Activated naive CD4-positive, alpha-beta T cell treated with anti-CD3 and anti-CD28 coated beads, Interleukin-2, amount 50 U/mL, for 24 hours (primary cell): ENCODE measurements at regions not wholly inside any gene's neighbourhood (a gene's known extent, or its start where the extent isn't known, plus 50 kb on each side); places are given as distances from the start of the nearest gene placed in this dataset.
"Not testable (repeated sequence)": the region's sequence is repeated elsewhere in the genome, so short reads cannot be mapped to it uniquely, and the experiment has no call there.

Experiments
- H3K27ac Mint-ChIP-seq: one replicate; pipeline ENCODE4 v1.8.0; 2021; ENCODE audit warnings: mild to moderate bottlenecking, mixed read lengths
- H3K27me3 Mint-ChIP-seq: one replicate; pipeline ENCODE4 v1.8.0; 2021; ENCODE audit warnings: mixed read lengths
- H3K36me3 Mint-ChIP-seq: one replicate; pipeline ENCODE4 v1.8.0; 2021; ENCODE audit warnings: mixed read lengths
- H3K4me1 Mint-ChIP-seq: one replicate; pipeline ENCODE4 v1.8.0; 2021; ENCODE audit warnings: mixed read lengths
- H3K4me3 Mint-ChIP-seq: one replicate; pipeline ENCODE4 v1.8.0; 2021; ENCODE audit warnings: mild to moderate bottlenecking, mixed read lengths
- H3K9me3 Mint-ChIP-seq: one replicate; pipeline ENCODE4 v1.8.0; 2021; ENCODE audit warnings: mixed read lengths

DNA sequence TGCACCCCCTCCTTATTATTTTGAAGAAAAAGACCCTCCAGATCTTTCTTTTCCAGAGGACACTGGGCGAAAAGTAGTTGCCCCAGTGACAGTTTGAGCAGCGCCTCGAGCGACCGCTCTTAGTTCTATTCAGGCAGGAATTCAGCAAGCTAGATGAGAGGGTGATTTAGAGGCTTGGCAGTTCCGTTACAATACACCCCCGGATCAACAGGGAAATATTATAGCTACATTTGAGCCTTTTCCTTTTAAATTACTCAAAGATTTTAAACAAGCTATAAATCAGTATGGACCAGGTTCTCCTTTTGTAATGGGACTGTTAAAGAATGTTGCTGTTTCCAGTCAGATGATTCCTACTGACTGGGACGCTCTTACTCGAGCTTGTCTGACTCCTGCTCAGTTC lies 99.2 kb upstream of the EIF5 start:
- H3K9me3 Mint-ChIP-seq: peaks cover 12% of the 10 kb centered on the region
- not testable (repeated sequence) for H3K4me3 Mint-ChIP-seq, H3K27me3 Mint-ChIP-seq, H3K27ac Mint-ChIP-seq, H3K4me1 Mint-ChIP-seq, H3K36me3 Mint-ChIP-seq

DNA sequence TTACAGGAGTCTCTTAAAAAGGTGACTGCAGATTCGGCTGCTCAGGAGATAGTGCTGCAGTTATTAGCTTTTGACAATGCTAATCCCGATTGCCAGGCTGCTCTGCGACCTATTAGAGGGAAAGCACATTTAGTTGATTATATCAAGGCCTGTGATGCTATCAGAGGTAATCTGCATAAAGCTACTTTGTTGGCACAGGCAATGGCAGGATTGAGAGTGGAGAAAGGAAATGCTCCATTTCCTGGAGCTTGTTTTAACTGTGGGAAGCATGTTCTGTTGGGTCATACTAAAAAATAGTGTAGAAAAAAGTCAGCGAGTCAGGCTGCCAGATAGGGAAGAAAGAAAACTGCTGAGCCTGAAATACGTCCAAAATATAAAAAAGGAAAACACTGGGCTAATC lies 98.5 kb upstream of the EIF5 start:
- H3K9me3 Mint-ChIP-seq: peaks cover 12% of the 10 kb centered on the region
- H3K4me1 Mint-ChIP-seq, H3K27me3 Mint-ChIP-seq, H3K4me3 Mint-ChIP-seq, H3K36me3 Mint-ChIP-seq, H3K27ac Mint-ChIP-seq: not testable (repeated sequence)

DNA sequence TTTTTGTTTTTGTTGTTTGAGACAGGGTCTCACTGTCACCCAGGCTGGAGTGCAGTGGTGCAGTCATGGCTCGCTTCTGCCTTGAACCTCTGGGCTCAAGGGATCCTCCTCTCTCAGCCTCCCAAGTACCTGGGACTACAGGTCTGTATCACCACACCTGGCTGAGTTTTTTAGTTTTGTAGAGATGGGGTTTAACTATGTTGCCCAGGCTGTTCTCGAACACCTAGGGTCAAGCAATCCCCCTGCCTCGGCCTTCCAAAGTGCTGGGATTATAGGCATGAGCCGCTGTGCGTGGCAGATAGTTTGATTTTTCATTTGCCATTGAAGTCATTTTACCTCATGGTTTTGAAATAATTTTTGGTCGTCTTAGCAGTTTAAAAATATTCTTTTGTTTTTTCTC lies 94.3 kb upstream of the EIF5 start:
- Mint-ChIP-seq H3K27me3 (peaks cover 24% of the 10 kb centered on the region), H3K36me3 (no peaks in the 10 kb centered on the region), H3K4me3 (no peak overlapping the region), H3K4me1 (no peaks in the 10 kb centered on the region), H3K27ac (no peak overlapping the region), H3K9me3 (peaks cover 12% of the 10 kb centered on the region)

DNA sequence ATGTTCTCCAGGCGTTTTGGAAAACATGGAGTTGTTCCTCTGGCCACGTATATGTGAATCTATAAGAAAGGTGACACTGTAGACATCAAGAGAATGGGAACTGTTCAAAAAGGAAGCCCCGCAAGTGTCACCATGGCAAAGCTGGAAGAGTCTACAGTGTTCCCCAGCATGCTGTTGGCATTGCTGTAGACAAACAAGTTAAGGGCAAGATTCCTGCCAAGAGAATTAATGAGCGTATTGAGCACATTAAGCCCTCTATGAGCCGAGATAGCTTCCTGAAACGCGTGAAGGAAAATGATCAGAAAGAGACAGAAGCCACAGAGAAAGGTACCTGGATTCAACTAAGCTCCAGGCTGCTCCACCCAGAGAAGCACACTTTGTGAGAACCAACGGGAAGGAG lies 92.5 kb upstream of the EIF5 start:
- H3K9me3 Mint-ChIP-seq: peaks cover 12% of the 10 kb centered on the region

DNA sequence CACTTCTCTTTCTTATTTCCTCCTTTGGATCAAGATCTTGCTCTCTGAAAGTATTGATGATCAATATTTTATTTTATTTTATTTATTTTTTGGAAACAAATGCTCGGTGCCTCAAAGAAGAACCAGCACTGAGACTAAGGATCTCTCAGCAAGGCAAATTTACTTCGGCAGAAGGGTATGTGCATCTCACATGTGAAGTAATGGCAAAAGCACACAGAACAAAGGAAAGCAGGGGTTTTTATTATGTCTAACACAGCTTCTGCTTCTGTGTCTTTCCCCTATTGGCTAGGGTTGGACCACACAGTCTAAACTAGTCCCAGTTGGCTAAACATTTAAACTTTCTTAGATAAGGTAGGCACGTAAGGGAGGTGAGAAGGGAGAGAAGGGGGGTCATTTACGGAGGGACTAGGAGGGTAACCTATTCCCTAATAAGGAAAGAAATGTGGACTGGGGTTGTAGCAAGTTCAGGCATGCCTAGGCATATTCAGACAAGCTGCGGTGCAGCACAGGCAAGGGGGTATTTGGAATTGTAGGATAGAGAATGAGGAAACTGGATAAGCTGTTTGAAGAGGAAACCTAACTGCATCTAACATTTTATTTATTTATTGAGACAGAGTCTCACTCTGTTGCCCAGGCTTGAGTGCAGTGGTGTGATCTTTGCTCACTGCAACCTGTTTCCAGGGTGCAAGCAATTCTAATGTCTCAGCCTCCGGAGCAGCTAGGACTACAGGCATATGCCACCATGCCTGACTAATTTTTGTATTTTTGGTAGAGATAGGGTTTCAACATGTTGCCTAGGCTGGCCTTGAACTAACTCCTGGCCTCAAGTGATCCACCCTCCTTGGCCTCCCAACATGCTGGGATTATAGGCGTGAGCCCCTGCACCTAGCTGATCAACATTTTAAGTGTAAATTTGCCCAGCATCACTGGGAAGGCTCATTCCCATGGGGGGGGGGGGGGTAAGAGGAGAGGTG lies 90.0 kb upstream of the EIF5 start:
- H3K4me1 Mint-ChIP-seq: no peaks in the 10 kb centered on the region
- H3K36me3 Mint-ChIP-seq: no peaks in the 10 kb centered on the region
- no peak overlapping the region for H3K27ac Mint-ChIP-seq
- H3K9me3 Mint-ChIP-seq: no peaks in the 10 kb centered on the region
- H3K4me3 Mint-ChIP-seq: no peak overlapping the region
- H3K27me3 Mint-ChIP-seq: peaks cover 23% of the 10 kb centered on the region

More for the DNA sequence above, 92.5 kb upstream of the EIF5 start:
- H3K4me1 Mint-ChIP-seq: no peaks in the 10 kb centered on the region
- no peaks in the 10 kb centered on the region for H3K36me3 Mint-ChIP-seq
- no peak overlapping the region for H3K27ac Mint-ChIP-seq
- H3K27me3 Mint-ChIP-seq: peaks cover 21% of the 10 kb centered on the region
- H3K4me3 Mint-ChIP-seq: no peak overlapping the region

DNA sequence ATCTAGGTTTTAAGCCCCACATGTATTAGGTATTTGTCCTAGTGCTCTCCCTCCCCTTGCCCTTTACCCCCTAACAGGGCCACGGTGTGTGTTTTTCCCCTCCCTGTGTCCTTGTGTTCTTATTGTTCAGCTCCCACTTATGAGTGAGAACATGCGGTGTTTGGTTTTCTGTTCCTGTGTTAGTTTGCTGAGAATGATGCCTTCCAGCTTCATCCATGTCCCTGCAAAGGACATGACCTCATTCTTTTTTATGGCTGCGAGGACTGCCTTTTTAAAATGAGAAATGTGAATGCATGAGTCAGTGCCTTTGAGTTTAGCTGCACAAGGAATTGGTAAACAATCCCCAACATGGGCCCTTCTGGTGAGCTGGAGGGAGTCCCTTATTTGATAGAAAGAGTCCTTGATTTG lies 88.4 kb upstream of the EIF5 start:
- H3K27ac Mint-ChIP-seq, H3K4me1 Mint-ChIP-seq, H3K36me3 Mint-ChIP-seq, H3K4me3 Mint-ChIP-seq, H3K9me3 Mint-ChIP-seq: not testable (repeated sequence)
- peaks cover 25% of the 10 kb centered on the region for H3K27me3 Mint-ChIP-seq

DNA sequence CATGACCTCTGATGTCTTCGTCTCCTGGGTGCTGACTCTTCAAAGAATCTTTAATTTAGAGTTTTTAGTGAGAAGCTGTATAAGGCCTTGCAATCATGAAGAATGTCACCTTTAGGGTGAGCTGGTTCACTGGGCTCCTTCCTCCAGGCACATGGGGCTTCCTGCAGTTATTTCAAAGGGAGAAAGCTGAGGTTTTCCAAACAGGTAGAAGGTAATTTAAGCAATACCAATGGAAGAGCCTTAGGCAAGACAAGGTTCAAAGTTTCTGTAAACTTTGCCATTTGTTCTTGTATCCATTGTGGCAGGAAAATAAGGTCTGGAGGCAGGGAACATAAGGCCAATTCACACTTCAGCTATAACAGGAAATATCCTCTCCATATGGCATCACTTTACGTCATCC lies 88.0 kb upstream of the EIF5 start:
- H3K27me3 Mint-ChIP-seq: peaks cover 24% of the 10 kb centered on the region

DNA sequence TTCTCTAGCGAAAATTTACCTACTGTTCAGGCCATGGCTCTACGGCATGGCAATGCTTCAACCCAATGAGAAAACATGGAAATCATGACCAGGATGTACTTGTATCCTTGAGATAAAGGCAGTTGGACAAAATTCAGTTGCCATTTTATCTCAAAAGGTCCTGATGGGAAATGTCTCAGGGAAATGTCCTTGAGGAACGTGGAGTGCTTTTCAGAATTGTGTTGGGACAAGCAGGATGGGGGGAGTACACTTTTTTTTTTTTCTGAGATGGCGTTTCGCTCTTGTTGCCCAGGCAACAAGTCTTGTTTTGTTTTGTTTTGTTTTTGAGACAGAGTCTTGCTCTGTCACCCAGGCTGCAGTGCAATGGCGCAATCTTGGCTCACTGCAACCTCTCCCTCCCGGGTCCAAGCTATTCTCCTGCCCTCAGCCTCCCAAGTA lies 86.8 kb upstream of the EIF5 start:
- Mint-ChIP-seq H3K27me3 (peaks cover 23% of the 10 kb centered on the region), H3K27ac (no peak overlapping the region), H3K36me3 (no peaks in the 10 kb centered on the region), H3K4me1 (no peaks in the 10 kb centered on the region), H3K4me3 (no peak overlapping the region), H3K9me3 (peaks cover 3% of the 10 kb centered on the region)

More for the DNA sequence above, 88.0 kb upstream of the EIF5 start:
- Mint-ChIP-seq H3K9me3 (no peaks in the 10 kb centered on the region), H3K27ac (no peak overlapping the region), H3K4me3 (no peak overlapping the region), H3K4me1 (no peaks in the 10 kb centered on the region), H3K36me3 (no peaks in the 10 kb centered on the region)

DNA sequence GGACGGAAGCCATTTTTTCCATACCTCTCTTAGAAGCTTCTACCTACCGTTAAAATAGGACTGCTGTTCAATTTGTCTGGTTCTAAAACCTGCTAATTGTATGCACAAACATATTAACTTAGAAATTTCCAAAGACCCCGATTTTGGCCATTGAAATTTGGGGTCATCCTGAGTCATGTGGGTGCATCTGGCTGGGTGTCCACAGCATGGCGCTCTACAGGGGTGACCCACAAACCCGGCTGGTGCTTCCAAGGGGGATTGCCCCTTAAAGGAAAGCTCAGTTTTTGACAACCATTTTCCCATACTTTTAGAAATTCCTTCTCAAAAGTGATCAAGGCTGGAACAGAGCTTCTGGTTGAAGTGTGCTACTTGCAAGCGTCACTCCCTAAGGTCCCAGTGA lies 83.9 kb upstream of the EIF5 start:
- H3K27ac Mint-ChIP-seq: no peak overlapping the region

DNA sequence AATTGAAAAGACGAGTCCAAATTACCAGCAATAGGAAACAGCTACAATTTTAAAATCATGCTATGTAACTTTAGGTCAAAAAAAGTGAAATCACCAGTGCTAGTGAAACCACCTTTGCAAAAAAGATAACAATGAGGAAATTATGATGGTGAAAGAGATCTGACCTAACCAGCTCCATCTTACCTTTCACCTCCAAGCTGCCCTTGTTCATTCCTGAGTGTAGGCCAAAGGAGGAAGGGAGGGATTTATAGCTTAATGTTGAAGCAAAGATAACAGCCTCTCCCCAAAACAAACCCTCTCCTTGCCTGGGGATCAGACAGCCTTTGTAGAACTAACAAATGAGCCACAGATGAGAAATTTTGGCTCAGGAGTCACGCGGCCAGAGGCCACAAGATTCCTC lies 83.2 kb upstream of the EIF5 start:
- no peak overlapping the region for H3K4me3 Mint-ChIP-seq

More for the DNA sequence above, 83.9 kb upstream of the EIF5 start:
- Mint-ChIP-seq H3K9me3 (peaks cover 5% of the 10 kb centered on the region), H3K4me3 (no peak overlapping the region), H3K27me3 (peaks cover 13% of the 10 kb centered on the region), H3K36me3 (no peaks in the 10 kb centered on the region), H3K4me1 (no peaks in the 10 kb centered on the region)

DNA sequence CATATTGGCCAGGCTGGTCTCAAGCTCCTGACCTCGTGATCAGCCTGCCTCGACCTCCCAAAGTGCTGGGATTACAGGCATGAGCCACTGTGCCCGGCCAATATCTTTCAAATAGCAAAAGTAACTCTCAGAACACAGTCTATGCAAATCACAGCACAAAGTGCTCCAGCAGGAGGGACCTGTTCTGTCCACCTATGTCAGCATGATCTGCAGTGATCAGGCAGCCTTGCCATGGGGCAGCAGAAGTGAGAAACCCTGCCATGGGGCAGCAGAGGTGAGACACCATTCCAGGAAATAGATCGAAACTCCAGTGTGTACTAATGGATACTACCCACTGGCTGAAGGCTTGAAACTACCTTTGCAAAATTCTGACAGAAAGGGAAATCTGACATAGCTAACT lies 78.5 kb upstream of the EIF5 start:
- peaks cover 9% of the 10 kb centered on the region for H3K27me3 Mint-ChIP-seq
- peaks cover 2% of the 10 kb centered on the region for H3K4me1 Mint-ChIP-seq
- peaks cover 5% of the 10 kb centered on the region for H3K9me3 Mint-ChIP-seq
- no peak overlapping the region for H3K27ac Mint-ChIP-seq
- no peaks in the 10 kb centered on the region for H3K36me3 Mint-ChIP-seq
- no peak overlapping the region for H3K4me3 Mint-ChIP-seq

More for the DNA sequence above, 83.2 kb upstream of the EIF5 start:
- Mint-ChIP-seq H3K4me1 (no peaks in the 10 kb centered on the region), H3K9me3 (peaks cover 5% of the 10 kb centered on the region), H3K27ac (no peak overlapping the region), H3K27me3 (peaks cover 11% of the 10 kb centered on the region), H3K36me3 (no peaks in the 10 kb centered on the region)

DNA sequence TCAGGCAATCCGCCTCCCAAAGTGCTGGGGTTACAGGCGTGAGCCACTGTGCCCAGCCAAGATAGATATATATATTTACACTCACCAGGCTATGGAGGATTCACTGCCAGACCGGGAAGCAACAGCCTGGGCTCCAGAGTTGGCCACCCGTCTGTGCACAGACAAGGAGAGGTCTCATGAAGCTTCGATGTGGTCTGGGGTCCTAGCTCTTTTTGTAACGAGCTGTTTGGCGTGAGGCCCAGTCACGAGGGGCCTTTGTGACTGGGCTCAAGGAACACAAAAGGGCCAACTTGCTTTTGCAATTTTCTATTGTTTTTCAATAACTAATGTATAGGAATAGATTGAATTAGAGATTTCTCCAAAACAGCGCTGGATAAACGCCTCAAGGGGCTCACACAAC lies 77.6 kb upstream of the EIF5 start:
- Mint-ChIP-seq H3K27ac (no peak overlapping the region), H3K4me1 (peaks cover 9% of the 10 kb centered on the region)

DNA sequence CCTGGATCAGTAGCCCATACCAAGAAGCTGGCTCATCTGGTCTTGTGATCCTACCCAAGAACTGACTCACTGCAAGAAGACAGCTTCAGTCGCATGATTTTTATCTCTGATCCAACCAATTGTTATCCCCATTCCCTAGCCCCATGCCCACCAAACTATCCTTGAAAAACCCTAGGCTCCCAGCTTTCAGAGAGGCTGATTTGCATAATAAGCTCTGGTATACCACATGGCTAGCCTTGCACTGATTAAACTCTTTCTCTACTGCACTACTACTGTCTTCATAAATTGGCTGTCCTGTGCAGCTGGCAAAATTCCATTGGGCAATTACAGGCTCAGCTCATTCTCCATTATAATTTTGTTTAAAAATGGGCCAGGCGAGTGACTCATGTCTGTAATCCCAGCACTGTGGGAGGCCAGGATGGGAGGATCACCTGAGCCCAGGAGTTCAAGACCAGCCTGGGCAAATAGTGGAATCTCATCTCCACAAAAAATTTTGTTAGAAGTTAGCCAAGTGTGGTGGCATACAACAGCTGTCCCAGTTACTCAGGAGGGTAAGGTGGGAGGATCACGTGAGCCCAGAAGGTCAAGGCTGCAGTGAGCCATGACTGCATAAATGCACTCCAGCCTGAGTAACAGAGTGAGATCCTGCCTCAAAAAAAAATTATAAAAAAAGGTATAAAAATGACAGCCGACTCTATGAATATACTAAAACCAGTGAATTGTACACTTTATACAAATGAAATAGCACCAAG lies 76.7 kb upstream of the EIF5 start:
- Mint-ChIP-seq H3K27ac (no peak overlapping the region), H3K9me3 (no peaks in the 10 kb centered on the region), H3K27me3 (peaks cover 5% of the 10 kb centered on the region), H3K4me3 (no peak overlapping the region), H3K4me1 (peaks cover 9% of the 10 kb centered on the region), H3K36me3 (no peaks in the 10 kb centered on the region)

More for the DNA sequence above, 77.6 kb upstream of the EIF5 start:
- Mint-ChIP-seq H3K27me3 (peaks cover 9% of the 10 kb centered on the region), H3K4me3 (no peak overlapping the region), H3K36me3 (no peaks in the 10 kb centered on the region), H3K9me3 (peaks cover 5% of the 10 kb centered on the region)

DNA sequence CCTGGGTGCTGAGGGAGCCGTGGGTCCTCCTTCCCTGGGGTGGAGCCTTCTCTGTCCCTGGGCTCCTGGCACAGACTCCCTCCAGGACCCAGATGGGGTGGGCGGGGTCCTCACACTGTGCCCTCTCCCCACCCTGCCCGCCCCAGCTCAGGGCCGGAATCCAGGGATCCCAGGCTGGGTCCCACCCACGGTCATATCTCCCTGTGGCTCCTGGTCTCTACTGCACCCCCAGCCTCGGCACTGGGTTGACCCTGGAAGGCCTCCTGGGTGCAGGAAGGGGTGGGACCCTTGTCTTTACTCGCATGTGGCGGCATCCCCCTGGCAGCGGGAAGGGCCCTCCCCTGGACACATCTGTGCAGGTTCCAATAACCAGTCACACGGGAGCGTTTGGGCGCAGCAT lies 75.8 kb upstream of the EIF5 start:
- Mint-ChIP-seq H3K27ac (no peak overlapping the region), H3K27me3 (peaks cover 13% of the 10 kb centered on the region), H3K36me3 (no peaks in the 10 kb centered on the region), H3K4me1 (peaks cover 9% of the 10 kb centered on the region), H3K9me3 (no peaks in the 10 kb centered on the region), H3K4me3 (no peak overlapping the region)

DNA sequence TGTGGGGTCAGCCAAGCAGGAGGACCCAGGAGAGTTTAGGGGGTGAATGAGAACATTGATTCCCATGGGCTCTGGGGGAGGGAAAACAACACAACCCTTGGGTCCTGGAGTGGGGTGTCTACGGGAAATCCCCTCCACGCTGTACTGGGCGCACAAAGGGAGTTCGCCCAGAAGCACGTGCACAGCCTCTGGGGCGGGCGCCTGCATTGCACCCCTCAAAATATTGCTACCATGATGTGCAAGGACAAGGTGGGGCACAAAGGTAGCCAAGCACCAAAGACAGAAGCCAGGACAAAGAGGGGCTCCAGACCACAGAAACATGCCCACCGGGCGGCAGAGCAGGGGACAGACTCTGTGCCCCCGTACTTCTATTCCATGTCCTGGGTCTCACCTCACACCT lies 74.9 kb upstream of the EIF5 start:
- Mint-ChIP-seq H3K27ac (no peak overlapping the region), H3K36me3 (no peaks in the 10 kb centered on the region), H3K4me3 (no peak overlapping the region), H3K27me3 (peaks cover 12% of the 10 kb centered on the region), H3K4me1 (peaks cover 9% of the 10 kb centered on the region), H3K9me3 (no peaks in the 10 kb centered on the region)
